ENCODE measurements at regions not wholly inside any gene's neighbourhood (a gene's known extent, or its start where the extent isn't known, plus 50 kb on each side); places are given as distances from the start of the nearest gene placed in this dataset.
"Not testable (repeated sequence)": the region's sequence is repeated elsewhere in the genome, so short reads cannot be mapped to it uniquely, and the experiment has no call there.

DNA sequence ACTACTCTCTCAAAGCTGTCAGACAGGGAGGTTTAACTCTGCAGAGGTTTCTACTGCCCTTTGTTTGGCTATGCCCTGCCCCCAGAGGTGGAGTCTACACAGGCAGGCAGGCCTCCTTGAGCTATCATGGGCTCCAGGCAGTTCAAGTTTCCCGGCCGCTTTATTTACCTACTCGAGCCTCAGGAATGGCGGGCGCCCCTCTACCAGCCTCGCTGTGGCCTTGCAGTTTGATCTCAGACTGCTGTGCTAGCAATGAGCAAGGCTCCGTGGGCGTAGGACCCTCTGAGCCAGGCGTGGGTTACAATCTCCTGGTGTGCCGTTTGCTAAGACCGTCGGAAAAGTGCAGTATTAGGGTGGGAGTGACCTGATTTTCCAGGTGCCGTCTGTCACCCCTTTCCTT is 124.3 kb downstream of the PTCHD1 start:
- H3K27ac ChIP-seq; H3K4me1 ChIP-seq; H3K36me3 ChIP-seq; ATAC-seq; H3K4me3 ChIP-seq; intact Hi-C loops (cut with DNase I); DNase-seq; H3K9me3 ChIP-seq; H3K27me3 ChIP-seq: not testable (repeated sequence)

DNA sequence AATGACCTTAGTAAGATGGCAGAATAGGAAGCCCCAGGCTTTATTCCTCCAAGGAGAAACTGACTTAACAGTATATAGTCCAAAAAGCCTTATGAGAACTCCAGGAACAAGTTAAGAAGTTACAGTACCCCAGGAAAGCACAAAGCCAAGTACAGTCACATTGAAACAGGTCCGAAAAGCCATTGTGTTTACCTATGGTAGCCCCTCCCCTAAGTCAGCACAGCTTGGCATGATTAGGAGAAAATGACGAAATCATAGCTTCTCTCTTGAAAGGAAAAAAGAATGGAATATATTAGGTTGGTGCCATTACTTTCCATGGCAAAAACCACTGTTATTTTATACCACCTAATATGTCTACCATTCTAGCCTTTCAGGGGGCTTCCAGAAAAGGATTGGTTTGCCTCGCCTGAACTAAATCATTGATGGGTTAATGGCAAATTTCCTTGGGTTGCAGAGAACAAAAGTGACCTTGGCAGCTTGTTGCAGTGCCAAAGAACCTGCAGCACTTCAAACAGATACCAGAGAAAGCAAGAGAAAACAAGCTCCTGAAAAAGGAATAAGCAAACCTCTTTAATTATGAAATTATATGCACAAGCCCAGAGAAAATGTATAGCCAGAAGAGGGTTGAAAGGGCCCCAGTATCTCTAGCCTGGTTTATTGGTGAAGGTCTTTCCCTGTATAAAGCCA is 130.6 kb downstream of the PTCHD1 start:
- Histone ChIP-seq H3K27me3 (no peaks in the 10 kb centered on the region), H3K9me3 (no peaks in the 10 kb centered on the region), H3K4me3 (no peak overlapping the region), H3K36me3 (no peaks in the 10 kb centered on the region), H3K27ac (no peak overlapping the region), H3K4me1 (no peaks in the 10 kb centered on the region)
- ATAC-seq (no peak), DNase-seq (no peak)
- TF ChIP-seq, protein P1, sequence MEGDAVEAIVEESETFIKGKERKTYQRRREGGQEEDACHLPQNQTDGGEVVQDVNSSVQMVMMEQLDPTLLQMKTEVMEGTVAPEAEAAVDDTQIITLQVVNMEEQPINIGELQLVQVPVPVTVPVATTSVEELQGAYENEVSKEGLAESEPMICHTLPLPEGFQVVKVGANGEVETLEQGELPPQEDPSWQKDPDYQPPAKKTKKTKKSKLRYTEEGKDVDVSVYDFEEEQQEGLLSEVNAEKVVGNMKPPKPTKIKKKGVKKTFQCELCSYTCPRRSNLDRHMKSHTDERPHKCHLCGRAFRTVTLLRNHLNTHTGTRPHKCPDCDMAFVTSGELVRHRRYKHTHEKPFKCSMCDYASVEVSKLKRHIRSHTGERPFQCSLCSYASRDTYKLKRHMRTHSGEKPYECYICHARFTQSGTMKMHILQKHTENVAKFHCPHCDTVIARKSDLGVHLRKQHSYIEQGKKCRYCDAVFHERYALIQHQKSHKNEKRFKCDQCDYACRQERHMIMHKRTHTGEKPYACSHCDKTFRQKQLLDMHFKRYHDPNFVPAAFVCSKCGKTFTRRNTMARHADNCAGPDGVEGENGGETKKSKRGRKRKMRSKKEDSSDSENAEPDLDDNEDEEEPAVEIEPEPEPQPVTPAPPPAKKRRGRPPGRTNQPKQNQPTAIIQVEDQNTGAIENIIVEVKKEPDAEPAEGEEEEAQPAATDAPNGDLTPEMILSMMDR (IDR thresholded peaks at IDR 0.05), result no peak
- intact Hi-C loops (cut with DNase I), result no loop called here

DNA sequence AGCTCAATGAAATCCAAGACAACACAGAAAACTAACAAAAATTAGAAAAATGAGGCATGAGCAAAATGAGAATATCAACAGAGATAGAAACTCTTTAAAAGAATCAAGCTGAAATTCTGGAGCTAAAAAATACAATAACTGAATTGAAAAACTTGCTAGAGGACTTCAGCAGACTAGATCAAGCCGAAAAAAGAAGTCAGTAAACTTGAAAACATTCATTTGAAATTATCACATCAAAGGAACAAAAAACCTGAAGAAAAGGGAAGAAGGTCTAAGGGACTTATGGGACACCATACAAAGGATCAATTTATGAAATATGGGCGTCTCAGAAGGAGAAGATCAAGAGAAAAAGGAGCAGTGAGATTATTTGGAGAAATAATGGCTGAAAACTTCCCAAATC is 131.3 kb downstream of the PTCHD1 start:
- no peaks in the 10 kb centered on the region for H3K9me3 ChIP-seq
- DNase-seq (no peak), ATAC-seq (no peak)
- H3K27me3 ChIP-seq, result no peaks in the 10 kb centered on the region
- intact Hi-C loops (cut with DNase I), result no loop called here
- no peaks in the 10 kb centered on the region for H3K36me3 ChIP-seq
- H3K4me1 ChIP-seq, result no peaks in the 10 kb centered on the region
- H3K4me3 ChIP-seq, result no peak overlapping the region
- H3K27ac ChIP-seq, result no peak overlapping the region
- TF ChIP-seq, protein P1 (IDR thresholded peaks at IDR 0.05), result no peak

DNA sequence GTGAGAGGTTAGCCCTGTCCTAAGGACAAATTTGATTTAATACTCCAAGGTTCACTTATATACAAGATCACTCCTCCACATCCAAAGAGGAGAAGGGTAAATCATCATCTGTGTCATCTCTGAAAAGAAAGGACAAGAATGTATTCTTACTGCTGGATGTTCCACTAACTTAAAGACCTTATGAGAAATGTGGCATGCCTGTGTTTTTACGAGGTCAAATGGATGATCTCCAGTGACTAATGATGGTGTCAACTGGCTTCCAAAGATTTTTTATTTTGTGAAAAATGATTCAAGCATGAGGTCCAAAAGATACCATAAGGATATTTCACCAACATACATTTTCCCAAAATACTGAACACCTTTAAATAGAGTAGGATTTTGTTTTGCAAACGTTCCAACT is 143.4 kb downstream of the PTCHD1 start:
- Histone ChIP-seq H3K4me1 (no peaks in the 10 kb centered on the region), H3K36me3 (no peaks in the 10 kb centered on the region), H3K4me3 (no peak overlapping the region), H3K9me3 (no peaks in the 10 kb centered on the region), H3K27me3 (no peaks in the 10 kb centered on the region), H3K27ac (no peak overlapping the region)
- ATAC-seq (no peak), DNase-seq (no peak)
- intact Hi-C loops (cut with DNase I), result no loop called here
- TF ChIP-seq, protein P1 (IDR thresholded peaks at IDR 0.05), result no peak

DNA sequence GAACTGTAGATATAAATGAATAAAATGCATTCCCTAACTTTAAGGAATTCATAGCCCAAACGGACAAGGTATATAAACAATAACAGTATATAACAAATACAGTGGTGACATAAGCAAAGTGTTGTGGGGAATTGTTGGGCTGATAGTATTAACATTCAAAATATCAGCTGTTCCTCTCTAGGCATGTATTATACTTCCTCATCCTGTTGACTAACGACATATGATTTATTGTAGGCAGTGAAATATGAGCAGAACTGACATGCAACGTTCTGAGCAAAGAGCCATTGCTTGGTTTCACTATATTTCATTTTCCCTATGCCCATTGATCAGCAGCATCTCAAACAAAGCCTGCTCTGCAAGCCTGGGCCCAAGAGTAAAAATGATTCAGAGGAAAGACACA is 143.9 kb downstream of the PTCHD1 start:
- no peaks in the 10 kb centered on the region for H3K4me1 ChIP-seq
- no peaks in the 10 kb centered on the region for H3K9me3 ChIP-seq
- no peaks in the 10 kb centered on the region for H3K36me3 ChIP-seq
- H3K27me3 ChIP-seq, result no peaks in the 10 kb centered on the region
- TF ChIP-seq, protein P1 (IDR thresholded peaks at IDR 0.05), result no peak
- no peak for DNase-seq
- H3K27ac ChIP-seq, result no peak overlapping the region
- ATAC-seq, result no peak
- no peak overlapping the region for H3K4me3 ChIP-seq
- intact Hi-C loops (cut with DNase I), result no loop called here

DNA sequence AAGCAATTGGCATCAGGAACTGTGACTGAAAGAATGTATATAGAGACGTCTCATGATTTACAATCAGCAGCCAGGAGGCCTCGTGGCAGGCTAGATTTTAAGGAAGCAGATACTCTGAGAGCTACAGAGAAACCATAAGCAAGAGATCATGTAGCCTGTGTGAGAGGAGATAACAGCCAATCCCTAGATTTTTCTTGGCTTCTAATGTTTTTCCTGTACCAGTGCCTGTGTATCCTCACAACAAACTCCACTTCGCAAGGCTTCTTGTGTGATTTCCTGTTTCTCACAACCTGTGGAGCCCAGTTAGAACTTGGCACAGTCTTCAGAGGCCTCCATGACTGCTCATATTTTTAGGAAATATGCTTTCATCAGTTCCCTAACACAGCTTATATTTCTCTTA is 147.9 kb downstream of the PTCHD1 start:
- Histone ChIP-seq H3K27ac (no peak overlapping the region), H3K4me1 (no peaks in the 10 kb centered on the region), H3K9me3 (no peaks in the 10 kb centered on the region), H3K4me3 (no peak overlapping the region), H3K36me3 (no peaks in the 10 kb centered on the region), H3K27me3 (no peaks in the 10 kb centered on the region)
- DNase-seq, result no peak
- TF ChIP-seq, protein P1 (IDR thresholded peaks at IDR 0.05), result no peak
- intact Hi-C loops (cut with DNase I), result no loop called here
- ATAC-seq, result no peak
